ENCODE measurements at regions not wholly inside any gene's neighbourhood (a gene's known extent, or its start where the extent isn't known, plus 50 kb on each side); places are given as distances from the start of the nearest gene placed in this dataset.
"Not testable (repeated sequence)": the region's sequence is repeated elsewhere in the genome, so short reads cannot be mapped to it uniquely, and the experiment has no call there.

DNA sequence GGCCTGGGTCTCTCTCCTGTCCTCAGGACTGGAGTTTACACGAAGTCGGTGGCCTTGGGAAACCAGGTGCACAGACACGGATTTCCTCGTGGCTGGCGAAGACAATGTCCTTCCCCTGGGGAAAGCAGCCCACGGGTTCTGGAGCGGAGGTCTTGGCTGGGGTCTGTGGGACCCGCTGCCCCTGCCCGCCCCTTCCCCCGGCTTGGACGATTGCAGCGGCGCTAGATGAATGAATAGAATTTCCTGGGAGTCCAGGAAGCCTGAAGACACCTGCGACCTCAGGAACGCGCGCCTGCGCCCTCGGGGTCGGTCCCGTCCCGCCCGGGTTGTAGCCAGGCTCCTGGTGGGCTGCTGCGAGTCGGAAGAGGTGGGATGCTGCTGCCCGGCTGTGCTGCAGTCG is 564.7 kb downstream of the TSPY10 start:
- no CpG with 5 or more reads among the region's 27 CpGs for WGBS (ENCODE audit: low lambda C conversion rate)
- H2AFZ ChIP-seq (ENCODE audit: low read length) = no peak overlapping the region
- no peak overlapping the region for H3K4me3 ChIP-seq (replicated peaks in 1 of 3; ENCODE audit: insufficient read depth in 1 of 3, low read depth in 2 of 3, low read length in 3 of 3)
- in situ Hi-C loops (cut with HindIII; ENCODE audit: extremely low pct_ligation_motif_present, low pct_unique_long_range_greater_than_20kb) = no loop called here
- no peak overlapping the region for H3K4me2 ChIP-seq (ENCODE audit: low read depth, low read length)
- ATAC-seq (no peak), DNase-seq (ENCODE audit: low spot score) (no peak), FAIRE-seq (no peak)
- intact Hi-C loops (cut with micrococcal nuclease; ENCODE audit: unreplicated experiment) = no loop called here
- H3K36me3 ChIP-seq (replicated peaks in 1 of 2; ENCODE audit: control insufficient read depth in 1 of 2, insufficient read depth in 2 of 2, low read length in 2 of 2) = no peaks in the 10 kb centered on the region
- ChIA-PET CTCF (ENCODE audit: low intra/inter-chr PET ratio, low total read pairs) (no interaction called here), POLR2A (no interaction called here)
- H4K20me1 ChIP-seq (ENCODE audit: insufficient read depth, low read length) = no peaks in the 10 kb centered on the region
- no peaks in the 10 kb centered on the region for H3K9me3 ChIP-seq (ENCODE audit: low read length)
- no peak overlapping the region for H3K9ac ChIP-seq (ENCODE audit: insufficient read depth, low read depth, low read length)
- H3K27ac ChIP-seq (ENCODE audit: extremely low read length, insufficient read depth, low read length) = no peak overlapping the region
- TF ChIP-seq HOXA3 (CRISPR knock-in tag; IDR thresholded peaks at IDR 0.05) (no peak), ESRRA (CRISPR knock-in tag; IDR thresholded peaks at IDR 0.05; ENCODE audit: low read depth) (no peak), ZNF549 (CRISPR knock-in tag; IDR thresholded peaks at IDR 0.05) (no peak), MAFF (IDR thresholded peaks at IDR 0.05; ENCODE audit: low read depth, low read length) (no peak), ZNF7 (CRISPR knock-in tag; IDR thresholded peaks at IDR 0.05) (no peak), ADNP (CRISPR knock-in tag; IDR thresholded peaks at IDR 0.05) (no peak), ZNF205 (CRISPR knock-in tag; IDR thresholded peaks at IDR 0.05) (no peak), RFX3 (CRISPR knock-in tag; IDR thresholded peaks at IDR 0.05) (no peak)
- TF ChIP-seq, protein P1, sequence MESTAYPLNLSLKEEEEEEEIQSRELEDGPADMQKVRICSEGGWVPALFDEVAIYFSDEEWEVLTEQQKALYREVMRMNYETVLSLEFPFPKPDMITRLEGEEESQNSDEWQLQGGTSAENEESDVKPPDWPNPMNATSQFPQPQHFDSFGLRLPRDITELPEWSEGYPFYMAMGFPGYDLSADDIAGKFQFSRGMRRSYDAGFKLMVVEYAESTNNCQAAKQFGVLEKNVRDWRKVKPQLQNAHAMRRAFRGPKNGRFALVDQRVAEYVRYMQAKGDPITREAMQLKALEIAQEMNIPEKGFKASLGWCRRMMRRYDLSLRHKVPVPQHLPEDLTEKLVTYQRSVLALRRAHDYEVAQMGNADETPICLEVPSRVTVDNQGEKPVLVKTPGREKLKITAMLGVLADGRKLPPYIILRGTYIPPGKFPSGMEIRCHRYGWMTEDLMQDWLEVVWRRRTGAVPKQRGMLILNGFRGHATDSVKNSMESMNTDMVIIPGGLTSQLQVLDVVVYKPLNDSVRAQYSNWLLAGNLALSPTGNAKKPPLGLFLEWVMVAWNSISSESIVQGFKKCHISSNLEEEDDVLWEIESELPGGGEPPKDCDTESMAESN (CRISPR knock-in tag; conservative IDR thresholded peaks at IDR 0.05) = no peak
- TF ChIP-seq, protein P2, sequence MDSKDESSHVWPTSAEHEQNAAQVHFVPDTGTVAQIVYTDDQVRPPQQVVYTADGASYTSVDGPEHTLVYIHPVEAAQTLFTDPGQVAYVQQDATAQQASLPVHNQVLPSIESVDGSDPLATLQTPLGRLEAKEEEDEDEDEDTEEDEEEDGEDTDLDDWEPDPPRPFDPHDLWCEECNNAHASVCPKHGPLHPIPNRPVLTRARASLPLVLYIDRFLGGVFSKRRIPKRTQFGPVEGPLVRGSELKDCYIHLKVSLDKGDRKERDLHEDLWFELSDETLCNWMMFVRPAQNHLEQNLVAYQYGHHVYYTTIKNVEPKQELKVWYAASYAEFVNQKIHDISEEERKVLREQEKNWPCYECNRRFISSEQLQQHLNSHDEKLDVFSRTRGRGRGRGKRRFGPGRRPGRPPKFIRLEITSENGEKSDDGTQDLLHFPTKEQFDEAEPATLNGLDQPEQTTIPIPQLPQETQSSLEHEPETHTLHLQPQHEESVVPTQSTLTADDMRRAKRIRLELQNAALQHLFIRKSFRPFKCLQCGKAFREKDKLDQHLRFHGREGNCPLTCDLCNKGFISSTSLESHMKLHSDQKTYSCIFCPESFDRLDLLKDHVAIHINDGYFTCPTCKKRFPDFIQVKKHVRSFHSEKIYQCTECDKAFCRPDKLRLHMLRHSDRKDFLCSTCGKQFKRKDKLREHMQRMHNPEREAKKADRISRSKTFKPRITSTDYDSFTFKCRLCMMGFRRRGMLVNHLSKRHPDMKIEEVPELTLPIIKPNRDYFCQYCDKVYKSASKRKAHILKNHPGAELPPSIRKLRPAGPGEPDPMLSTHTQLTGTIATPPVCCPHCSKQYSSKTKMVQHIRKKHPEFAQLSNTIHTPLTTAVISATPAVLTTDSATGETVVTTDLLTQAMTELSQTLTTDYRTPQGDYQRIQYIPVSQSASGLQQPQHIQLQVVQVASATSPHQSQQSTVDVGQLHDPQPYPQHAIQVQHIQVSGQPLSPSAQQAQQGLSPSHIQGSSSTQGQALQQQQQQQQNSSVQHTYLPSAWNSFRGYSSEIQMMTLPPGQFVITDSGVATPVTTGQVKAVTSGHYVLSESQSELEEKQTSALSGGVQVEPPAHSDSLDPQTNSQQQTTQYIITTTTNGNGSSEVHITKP (CRISPR knock-in tag; IDR thresholded peaks at IDR 0.05; ENCODE audit: low read depth) = no peak
- TF ChIP-seq, protein P3, sequence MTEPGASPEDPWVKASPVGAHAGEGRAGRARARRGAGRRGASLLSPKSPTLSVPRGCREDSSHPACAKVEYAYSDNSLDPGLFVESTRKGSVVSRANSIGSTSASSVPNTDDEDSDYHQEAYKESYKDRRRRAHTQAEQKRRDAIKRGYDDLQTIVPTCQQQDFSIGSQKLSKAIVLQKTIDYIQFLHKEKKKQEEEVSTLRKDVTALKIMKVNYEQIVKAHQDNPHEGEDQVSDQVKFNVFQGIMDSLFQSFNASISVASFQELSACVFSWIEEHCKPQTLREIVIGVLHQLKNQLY (CRISPR knock-in tag; IDR thresholded peaks at IDR 0.05) = no peak
- no peaks in the 10 kb centered on the region for H3K79me2 ChIP-seq (ENCODE audit: insufficient read depth, low read length)
- no TSS peak for BruUV-seq (replicated peaks)
- H3K4me1 ChIP-seq (ENCODE audit: insufficient read depth, low read length) = no peaks in the 10 kb centered on the region
- H3K27me3 ChIP-seq (ENCODE audit: control insufficient read depth in 1 of 2, insufficient read depth in 2 of 2, low read length in 2 of 2) = no peaks in the 10 kb centered on the region

DNA sequence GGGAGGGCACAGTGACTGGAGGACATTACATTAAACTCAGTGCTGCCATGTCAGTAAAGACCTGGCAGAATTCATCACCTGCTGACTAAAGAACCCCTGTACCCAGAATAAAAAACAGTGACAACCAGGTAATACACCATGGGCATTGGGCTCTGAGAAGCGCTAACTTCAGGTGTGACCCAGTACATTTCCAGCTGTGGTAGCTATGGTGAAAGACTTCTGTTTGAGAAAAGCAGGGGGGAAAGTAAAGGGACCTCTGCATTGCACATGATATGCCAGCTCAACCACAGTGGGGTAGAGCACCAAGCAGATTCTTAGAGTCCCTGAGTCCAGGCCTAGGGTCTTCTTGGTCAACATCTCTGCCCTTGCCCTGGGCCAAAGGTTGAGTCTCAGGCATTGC is 578.6 kb downstream of the TSPY10 start:
- H3K36me3 ChIP-seq (replicated peaks in 1 of 2; ENCODE audit: control insufficient read depth in 1 of 2, insufficient read depth in 2 of 2, low read length in 2 of 2); H3K79me2 ChIP-seq (ENCODE audit: insufficient read depth, low read length); CTCF ChIA-PET (ENCODE audit: low intra/inter-chr PET ratio, low total read pairs); H3K4me1 ChIP-seq (ENCODE audit: insufficient read depth, low read length); H3K9me3 ChIP-seq (ENCODE audit: low read length); FAIRE-seq; H3K27ac ChIP-seq (ENCODE audit: extremely low read length, insufficient read depth, low read length); ATAC-seq; POLR2A ChIA-PET; BruUV-seq (replicated peaks); intact Hi-C loops (cut with micrococcal nuclease; ENCODE audit: unreplicated experiment); H3K4me3 ChIP-seq (replicated peaks in 1 of 3; ENCODE audit: insufficient read depth in 1 of 3, low read depth in 2 of 3, low read length in 3 of 3); H3K4me2 ChIP-seq (ENCODE audit: low read depth, low read length); H4K20me1 ChIP-seq (ENCODE audit: insufficient read depth, low read length); H3K9ac ChIP-seq (ENCODE audit: insufficient read depth, low read depth, low read length); H2AFZ ChIP-seq (ENCODE audit: low read length); in situ Hi-C loops (cut with HindIII; ENCODE audit: extremely low pct_ligation_motif_present, low pct_unique_long_range_greater_than_20kb); H3K27me3 ChIP-seq (ENCODE audit: control insufficient read depth in 1 of 2, insufficient read depth in 2 of 2, low read length in 2 of 2): not testable (repeated sequence)
- WGBS (ENCODE audit: low lambda C conversion rate) = 23% methylated on average over 1 of the region's 1 CpG
- peak; percentile 1 for DNase-seq (ENCODE audit: low spot score)

Data from HepG2 (cell line).